Adrenal gland (tissue), 9 donors: ENCODE measurements at regions not wholly inside any gene's neighbourhood (a gene's known extent, or its start where the extent isn't known, plus 50 kb on each side); places are given as distances from the start of the nearest gene placed in this dataset.

ENCODE experiments used
- DNase-seq, 7 donors: peaks; one replicate each; pipeline ENCODE4 v3.0.0-alpha.2; 2019 to 2020
- H3K27ac ChIP-seq, 5 donors: fragments of 200-600 bp; sonication (generic) in 4 of 5; 1 replicate in 3 of 5; 2 replicates in 2 of 5; pipeline versions ENCODE4 v1.5.1 to v1.8.0; 2016 to 2020; ENCODE audit warnings: mild to moderate bottlenecking in 1 of 5
- H3K27me3 ChIP-seq: fragments of 200-600 bp; 2 replicates; pipeline ENCODE4 v1.8.0; 2021
- H3K36me3 ChIP-seq, 2 donors: fragments of 200-600 bp; replicated peaks in 1 of 2; 1 replicate in 1 of 2; 2 replicates in 1 of 2; pipeline versions ENCODE4 v1.5.1 to v1.8.0; 2018 to 2022
- H3K4me1 ChIP-seq, 2 donors: fragments of 200-600 bp; replicated peaks in 1 of 2; 1 replicate in 1 of 2; 2 replicates in 1 of 2; pipeline versions ENCODE4 v1.5.1 to v1.8.0; 2018 to 2021
- H3K4me3 ChIP-seq, 4 donors: fragments of 200-600 bp; sonication (generic) in 3 of 4; one replicate each; pipeline ENCODE4 v1.5.1; 2016 to 2018
- H3K9me3 ChIP-seq, 3 donors: fragments of 200-600 bp; sonication (generic) in 1 of 3; replicated peaks in 1 of 3; 1 replicate in 2 of 3; 2 replicates in 1 of 3; pipeline versions ENCODE4 v1.5.1 to v1.8.0; 2016 to 2021
- POLR2A ChIP-seq, 2 donors: fragments of 450-650 bp; IDR thresholded peaks; one replicate each; pipeline ENCODE4 v1.6.1; 2017; ENCODE audit warnings: antibody characterized with exemption in 2 of 2, mild to moderate bottlenecking in 2 of 2, moderate library complexity in 1 of 2
- WGBS, 4 donors: extraction: QIAGEN DNeasy Blood & Tissue Kit in 2 of 4; methylation state at CpG; one replicate each; pipeline versions ENCODE4 v1.1.5 to v1.1.7; 2013 to 2017; 5-methylcytosine and 5-hydroxymethylcytosine counted together
- intact Hi-C, 2 donors: fragments of 100-400 bp; cut with DNase I; formaldehyde crosslinking; loops; one replicate each; pipeline versions ENCODE4 v1.14.1 to v1.15.0; 2022 to 2023
- TF ChIP-seq, protein P1 (sequence below), 6 experiments: fragments of 450-650 bp in 4 of 6; fragments of 200-600 bp in 2 of 6; sonication (generic) in 1 of 6; IDR thresholded peaks; 1 replicate in 5 of 6; 2 replicates in 1 of 6; pipeline versions ENCODE4 v1.5.1 to v1.8.0; 2016 to 2021; ENCODE audit warnings: antibody characterized with exemption in 6 of 6, mild to moderate bottlenecking in 2 of 6, moderate library complexity in 1 of 6
- donor health status: healthy with polysubstance abuse.
- donor health status: Bipolar disorder and iron deficiency.
- donor health status: DM: yes; HTN: yes; CAD: no.
- donor health status: DM: no; HTN: no; CAD: no.
- donor health status: DM: no; HTN: no; CAD: no.

DNA sequence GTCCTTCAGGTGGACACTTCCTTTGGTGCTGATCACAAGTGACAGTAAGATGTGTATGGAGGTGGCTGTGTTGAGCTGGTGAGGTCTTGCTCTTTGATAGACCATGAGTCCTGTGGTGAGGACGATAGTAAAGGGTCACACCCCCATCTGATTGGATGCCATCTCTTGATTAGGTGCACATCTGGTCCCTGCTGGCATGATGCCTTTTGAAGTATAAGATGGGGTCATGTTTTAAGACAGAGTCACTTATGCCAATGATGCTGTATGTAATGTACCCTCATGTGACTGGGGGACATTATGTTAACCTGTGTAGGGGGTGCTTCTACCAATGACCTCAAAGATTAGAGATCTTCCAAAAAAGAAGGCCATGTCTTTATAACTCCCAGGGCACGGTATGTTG, 644.6 kb downstream of the ACTR3B start:
- H3K27me3 ChIP-seq: no peaks in the 10 kb centered on the region
- intact Hi-C loops: no loop called here
- no peaks in the 10 kb centered on the region for H3K4me1 ChIP-seq
- no peak for DNase-seq
- H3K9me3 ChIP-seq: no peaks in the 10 kb centered on the region
- no peak overlapping the region for H3K27ac ChIP-seq
- TF ChIP-seq POLR2A (IDR thresholded peaks at IDR 0.05): no peak
- TF ChIP-seq, protein P1, sequence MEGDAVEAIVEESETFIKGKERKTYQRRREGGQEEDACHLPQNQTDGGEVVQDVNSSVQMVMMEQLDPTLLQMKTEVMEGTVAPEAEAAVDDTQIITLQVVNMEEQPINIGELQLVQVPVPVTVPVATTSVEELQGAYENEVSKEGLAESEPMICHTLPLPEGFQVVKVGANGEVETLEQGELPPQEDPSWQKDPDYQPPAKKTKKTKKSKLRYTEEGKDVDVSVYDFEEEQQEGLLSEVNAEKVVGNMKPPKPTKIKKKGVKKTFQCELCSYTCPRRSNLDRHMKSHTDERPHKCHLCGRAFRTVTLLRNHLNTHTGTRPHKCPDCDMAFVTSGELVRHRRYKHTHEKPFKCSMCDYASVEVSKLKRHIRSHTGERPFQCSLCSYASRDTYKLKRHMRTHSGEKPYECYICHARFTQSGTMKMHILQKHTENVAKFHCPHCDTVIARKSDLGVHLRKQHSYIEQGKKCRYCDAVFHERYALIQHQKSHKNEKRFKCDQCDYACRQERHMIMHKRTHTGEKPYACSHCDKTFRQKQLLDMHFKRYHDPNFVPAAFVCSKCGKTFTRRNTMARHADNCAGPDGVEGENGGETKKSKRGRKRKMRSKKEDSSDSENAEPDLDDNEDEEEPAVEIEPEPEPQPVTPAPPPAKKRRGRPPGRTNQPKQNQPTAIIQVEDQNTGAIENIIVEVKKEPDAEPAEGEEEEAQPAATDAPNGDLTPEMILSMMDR (IDR thresholded peaks at IDR 0.05): no peak
- no peaks in the 10 kb centered on the region for H3K36me3 ChIP-seq
- WGBS, 4 donors: 71 to 82% (median 81%) methylated on average over 1 to 2 of the region's 2 CpGs
- no peak overlapping the region for H3K4me3 ChIP-seq

DNA sequence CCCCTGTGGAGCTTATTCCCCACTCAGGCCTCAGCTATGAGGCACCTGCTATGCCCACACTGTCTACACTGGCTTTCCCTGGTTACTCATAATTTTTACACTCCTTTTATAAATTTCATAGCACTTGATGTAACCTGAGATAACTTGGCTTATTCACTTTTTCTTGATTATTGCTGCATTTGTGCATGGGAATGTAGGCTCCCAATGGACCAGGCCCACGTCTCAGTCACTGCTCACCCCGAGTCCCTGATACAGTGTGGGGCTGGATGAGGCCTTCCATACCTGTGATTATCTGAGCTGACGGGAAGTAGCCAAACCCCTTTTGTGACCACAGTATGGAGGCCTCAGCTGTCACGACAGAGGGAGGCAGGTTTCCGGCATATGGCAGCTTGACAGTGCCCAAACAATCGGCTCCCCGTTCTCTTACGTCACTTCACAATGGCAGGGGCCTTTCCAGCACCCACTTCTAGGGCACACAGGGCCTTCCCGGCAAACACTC, 645.3 kb downstream of the ACTR3B start:
- Histone ChIP-seq H3K4me3 (no peak overlapping the region), H3K9me3 (no peaks in the 10 kb centered on the region), H3K36me3 (no peaks in the 10 kb centered on the region), H3K27me3 (no peaks in the 10 kb centered on the region), H3K27ac (no peak overlapping the region), H3K4me1 (no peaks in the 10 kb centered on the region)
- 80 to 91% (median 87%) methylated on average over 5 to 9 of the region's 9 CpGs for WGBS, 4 donors
- intact Hi-C loops: no loop called here
- no peak for DNase-seq
- no peak for TF ChIP-seq POLR2A (IDR thresholded peaks at IDR 0.05)
- TF ChIP-seq, protein P1 (IDR thresholded peaks at IDR 0.05): no peak

GRCh38 chr7:153405704-153406485, 646.3 kb upstream of the DPP6 start:
- no peak for DNase-seq
- intact Hi-C loops: no loop called here
- H3K27ac ChIP-seq: no peak overlapping the region
- TF ChIP-seq, protein P1 (IDR thresholded peaks at IDR 0.05): no peak
- TF ChIP-seq POLR2A (IDR thresholded peaks at IDR 0.05): no peak
- no peaks in the 10 kb centered on the region for H3K27me3 ChIP-seq
- no peak overlapping the region for H3K4me3 ChIP-seq
- no peaks in the 10 kb centered on the region for H3K36me3 ChIP-seq
- 62 to 81% (median 72%) methylated on average over 7 of the region's 7 CpGs for WGBS, 4 donors
- H3K9me3 ChIP-seq: no peaks in the 10 kb centered on the region
- H3K4me1 ChIP-seq: no peaks in the 10 kb centered on the region

DNA sequence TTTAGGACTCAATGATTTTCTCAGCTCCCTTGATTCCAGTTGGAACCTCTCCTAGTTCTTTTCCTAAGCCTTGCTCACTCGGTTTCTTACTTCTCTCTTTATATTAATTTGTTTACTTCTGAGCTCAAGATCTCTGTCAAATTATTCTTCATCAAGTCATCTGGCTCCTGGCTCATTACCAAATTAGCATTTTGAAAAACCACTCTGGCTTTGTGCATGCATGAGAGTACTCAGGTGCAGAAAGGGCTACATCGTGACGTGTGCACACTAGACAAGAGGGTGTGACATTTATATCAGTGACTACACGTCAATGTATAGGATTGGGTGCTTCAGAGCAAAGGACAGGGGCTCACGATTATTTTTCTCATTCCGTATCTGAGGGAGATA, 645.7 kb upstream of the DPP6 start:
- Histone ChIP-seq H3K27me3 (no peaks in the 10 kb centered on the region), H3K27ac (no peak overlapping the region), H3K36me3 (no peaks in the 10 kb centered on the region), H3K9me3 (no peaks in the 10 kb centered on the region), H3K4me1 (no peaks in the 10 kb centered on the region), H3K4me3 (no peak overlapping the region)
- intact Hi-C loops: no loop called here
- no peak for DNase-seq
- WGBS, 4 donors: 60 to 75% (median 67%) methylated on average over 6 of the region's 6 CpGs
- no peak for TF ChIP-seq POLR2A (IDR thresholded peaks at IDR 0.05)
- TF ChIP-seq, protein P1 (IDR thresholded peaks at IDR 0.05): no peak
